KMS-11 (cell line): ENCODE measurements at regions not wholly inside any gene's neighbourhood (a gene's known extent, or its start where the extent isn't known, plus 50 kb on each side); places are given as distances from the start of the nearest gene placed in this dataset.

Experiments used
- H2AFZ ChIP-seq: fragments of 200-600 bp; sonication (generic); 2 replicates; pipeline ENCODE4 v1.6.1; 2016; ENCODE audit warnings: antibody characterized with exemption, mixed run types, low read depth
- H3K27ac ChIP-seq: fragments of 200-600 bp; sonication (generic); 2 replicates; pipeline ENCODE4 v1.6.1; 2016; ENCODE audit warnings: mild to moderate bottlenecking, mixed run types
- H3K27me3 ChIP-seq: fragments of 200-600 bp; sonication (generic); 2 replicates; pipeline ENCODE4 v1.6.1; 2017; ENCODE audit warnings: mild to moderate bottlenecking, low read depth, mixed run types, moderate library complexity; ENCODE audit not compliant: insufficient read depth
- H3K36me3 ChIP-seq: fragments of 200-600 bp; sonication (generic); 2 replicates; pipeline ENCODE4 v1.6.1; 2017; ENCODE audit warnings: mild to moderate bottlenecking, mixed run types; ENCODE audit not compliant: insufficient read depth
- H3K4me1 ChIP-seq: fragments of 200-600 bp; sonication (generic); 2 replicates; pipeline ENCODE4 v1.6.1; 2016; ENCODE audit warnings: mild to moderate bottlenecking, low read depth, mixed run types; ENCODE audit not compliant: poor library complexity, severe bottlenecking
- H3K4me2 ChIP-seq: fragments of 200-600 bp; sonication (generic); 2 replicates; pipeline ENCODE4 v1.7.0; 2016; ENCODE audit warnings: mild to moderate bottlenecking, mixed run types
- H3K4me3 ChIP-seq: fragments of 200-600 bp; sonication (generic); IDR thresholded peaks from 2 replicates; pipeline ENCODE4 v1.6.1; 2017; ENCODE audit warnings: low read depth, low read length, mixed read lengths; ENCODE audit not compliant: insufficient read depth
- H3K79me2 ChIP-seq: fragments of 200-600 bp; sonication (generic); 2 replicates; pipeline ENCODE4 v1.6.1; 2016; ENCODE audit warnings: low read depth, mixed run types; ENCODE audit not compliant: insufficient read depth
- H3K9ac ChIP-seq: fragments of 200-600 bp; sonication (generic); 2 replicates; pipeline ENCODE4 v1.6.1; 2016; ENCODE audit warnings: mild to moderate bottlenecking, mixed run types
- H4K20me1 ChIP-seq: fragments of 200-600 bp; sonication (generic); 2 replicates; pipeline ENCODE4 v1.6.1; 2016; ENCODE audit warnings: mild to moderate bottlenecking, mixed run types; ENCODE audit not compliant: insufficient read depth
- TF ChIP-seq, protein P1 (sequence below): fragments of 200-600 bp; sonication (generic); conservative IDR thresholded peaks from 2 replicates; pipeline ENCODE4 v1.6.1; 2017; ENCODE audit warnings: low read depth, mild to moderate bottlenecking, antibody characterized with exemption, low read length, moderate library complexity, mixed read lengths

DNA sequence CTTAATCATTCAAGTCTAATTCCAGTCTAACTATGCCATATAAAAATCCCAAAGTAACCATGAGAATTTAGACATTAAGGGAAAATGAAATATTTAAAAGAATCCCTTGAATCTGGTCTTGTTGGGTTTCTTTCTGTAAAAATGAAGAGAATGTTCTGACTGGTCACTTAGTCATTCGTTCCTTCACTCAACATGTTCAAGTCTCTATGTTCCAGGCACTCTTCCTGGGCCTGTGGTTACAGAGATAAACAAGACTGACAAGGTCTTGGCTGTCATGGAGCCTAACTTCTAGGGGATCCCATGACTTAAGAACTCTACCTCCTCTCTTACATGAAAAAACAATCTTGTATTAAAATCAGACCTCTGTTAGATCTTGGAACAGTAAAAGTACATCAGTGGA is 638.6 kb upstream of the TBL1XR1 start:
- Histone ChIP-seq H3K4me2 (no peak overlapping the region), H3K4me1 (peaks cover 8% of the 10 kb centered on the region), H3K9ac (no peak overlapping the region), H3K79me2 (no peaks in the 10 kb centered on the region), H2AFZ (no peak overlapping the region), H3K27ac (no peak overlapping the region), H4K20me1 (no peaks in the 10 kb centered on the region), H3K4me3 (no peak overlapping the region), H3K36me3 (no peaks in the 10 kb centered on the region), H3K27me3 (no peaks in the 10 kb centered on the region)
- TF ChIP-seq, protein P1, sequence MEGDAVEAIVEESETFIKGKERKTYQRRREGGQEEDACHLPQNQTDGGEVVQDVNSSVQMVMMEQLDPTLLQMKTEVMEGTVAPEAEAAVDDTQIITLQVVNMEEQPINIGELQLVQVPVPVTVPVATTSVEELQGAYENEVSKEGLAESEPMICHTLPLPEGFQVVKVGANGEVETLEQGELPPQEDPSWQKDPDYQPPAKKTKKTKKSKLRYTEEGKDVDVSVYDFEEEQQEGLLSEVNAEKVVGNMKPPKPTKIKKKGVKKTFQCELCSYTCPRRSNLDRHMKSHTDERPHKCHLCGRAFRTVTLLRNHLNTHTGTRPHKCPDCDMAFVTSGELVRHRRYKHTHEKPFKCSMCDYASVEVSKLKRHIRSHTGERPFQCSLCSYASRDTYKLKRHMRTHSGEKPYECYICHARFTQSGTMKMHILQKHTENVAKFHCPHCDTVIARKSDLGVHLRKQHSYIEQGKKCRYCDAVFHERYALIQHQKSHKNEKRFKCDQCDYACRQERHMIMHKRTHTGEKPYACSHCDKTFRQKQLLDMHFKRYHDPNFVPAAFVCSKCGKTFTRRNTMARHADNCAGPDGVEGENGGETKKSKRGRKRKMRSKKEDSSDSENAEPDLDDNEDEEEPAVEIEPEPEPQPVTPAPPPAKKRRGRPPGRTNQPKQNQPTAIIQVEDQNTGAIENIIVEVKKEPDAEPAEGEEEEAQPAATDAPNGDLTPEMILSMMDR = no peak

DNA sequence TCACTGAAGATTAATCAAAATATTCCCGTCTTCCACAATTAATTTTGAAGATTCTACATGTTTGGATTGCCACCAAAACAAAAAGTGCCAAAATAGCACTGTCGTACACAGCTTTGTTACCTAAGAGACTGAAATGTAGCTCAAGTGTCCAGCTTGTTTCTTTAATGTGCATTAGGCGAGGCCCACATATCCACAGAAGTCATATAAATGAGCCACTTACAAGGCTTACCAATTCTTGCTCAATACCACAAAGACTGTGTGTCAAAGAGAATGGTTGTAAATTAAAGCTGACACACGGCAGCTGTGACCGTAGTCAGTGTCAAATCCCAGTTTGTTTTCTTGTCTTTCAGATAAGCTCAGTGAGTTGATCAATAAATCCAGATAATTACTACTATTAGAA is 639.4 kb upstream of the TBL1XR1 start:
- Histone ChIP-seq H3K79me2 (no peaks in the 10 kb centered on the region), H3K9ac (no peak overlapping the region), H3K4me3 (no peak overlapping the region), H3K27me3 (no peaks in the 10 kb centered on the region), H3K4me2 (no peak overlapping the region), H4K20me1 (no peaks in the 10 kb centered on the region), H3K4me1 (peaks cover 8% of the 10 kb centered on the region), H2AFZ (no peak overlapping the region), H3K36me3 (no peaks in the 10 kb centered on the region), H3K27ac (no peak overlapping the region)
- TF ChIP-seq, protein P1 = no peak

DNA sequence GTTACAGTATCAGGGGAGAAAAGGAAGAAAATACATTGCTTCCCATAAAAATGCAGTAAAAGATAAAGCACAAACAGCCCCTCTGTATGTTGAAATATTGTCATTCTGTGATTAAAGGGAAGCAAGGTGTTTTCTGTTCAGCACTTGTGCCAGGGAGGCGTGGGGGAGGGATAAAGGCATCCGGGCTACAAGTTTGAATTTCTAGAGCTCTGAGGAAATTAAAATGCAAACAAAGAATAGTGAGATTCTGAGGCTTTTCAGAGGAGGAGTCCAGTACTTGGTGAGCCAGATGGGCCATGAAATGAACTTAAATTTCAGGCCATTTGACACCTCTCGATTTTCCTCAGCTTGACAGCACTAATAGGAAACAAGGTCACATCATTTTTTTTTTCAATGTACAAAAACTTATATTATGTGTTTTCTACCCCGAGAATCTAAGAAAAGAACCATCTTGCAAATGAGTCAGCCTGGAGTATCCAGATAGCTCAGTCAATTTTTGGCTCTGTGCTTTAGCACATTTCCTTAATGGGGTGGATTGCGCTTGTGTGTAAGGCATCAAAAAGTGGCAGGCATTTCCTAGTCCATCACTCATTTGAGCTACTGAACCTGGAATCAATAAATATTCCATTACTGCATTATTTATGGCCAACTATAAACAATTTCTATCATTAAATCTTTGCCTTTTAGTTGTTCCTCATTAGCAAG is 640.8 kb upstream of the TBL1XR1 start:
- H3K79me2 ChIP-seq = no peaks in the 10 kb centered on the region
- no peaks in the 10 kb centered on the region for H3K36me3 ChIP-seq
- H3K4me2 ChIP-seq = no peak overlapping the region
- H3K27me3 ChIP-seq = no peaks in the 10 kb centered on the region
- H3K4me3 ChIP-seq = no peak overlapping the region
- peaks cover 4% of the 10 kb centered on the region for H3K4me1 ChIP-seq
- H4K20me1 ChIP-seq = no peaks in the 10 kb centered on the region
- H3K9ac ChIP-seq = no peak overlapping the region
- TF ChIP-seq, protein P1 = no peak
- no peak overlapping the region for H3K27ac ChIP-seq
- H2AFZ ChIP-seq = no peak overlapping the region

DNA sequence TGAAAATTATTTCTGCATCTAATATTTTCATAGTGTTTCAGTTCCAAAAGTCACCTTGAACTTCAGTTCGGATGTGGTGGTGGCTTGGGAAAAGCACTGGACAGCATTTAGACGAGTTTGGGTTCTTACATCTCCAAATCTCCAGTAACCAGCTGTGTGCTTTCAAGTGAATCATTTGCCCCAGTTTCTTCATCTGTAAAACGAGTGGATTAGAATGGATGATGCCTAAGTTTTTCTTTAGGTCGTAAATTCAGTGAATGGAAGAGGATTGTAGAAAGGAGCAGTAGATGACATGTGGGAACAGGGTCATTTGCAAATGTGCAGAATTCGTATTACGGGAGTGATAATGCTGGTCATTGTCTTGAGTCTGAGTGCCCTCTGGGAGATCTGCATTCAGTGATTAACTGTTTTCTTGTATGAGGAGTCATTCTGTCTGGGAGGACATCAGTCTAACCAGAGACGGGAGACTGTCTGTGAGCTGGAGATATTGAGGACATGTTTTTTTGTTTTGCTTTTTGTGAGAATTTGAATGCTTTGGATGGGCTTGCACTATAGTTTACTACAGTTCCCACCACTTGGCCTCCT is 641.6 kb upstream of the TBL1XR1 start:
- Histone ChIP-seq H3K9ac (no peak overlapping the region), H3K27ac (no peak overlapping the region), H3K4me1 (no peaks in the 10 kb centered on the region), H4K20me1 (no peaks in the 10 kb centered on the region), H2AFZ (no peak overlapping the region), H3K27me3 (no peaks in the 10 kb centered on the region), H3K36me3 (no peaks in the 10 kb centered on the region), H3K4me3 (no peak overlapping the region), H3K79me2 (no peaks in the 10 kb centered on the region), H3K4me2 (no peak overlapping the region)
- TF ChIP-seq, protein P1 = no peak
